ENCODE measurements at regions not wholly inside any gene's neighbourhood (a gene's known extent, or its start where the extent isn't known, plus 50 kb on each side); places are given as distances from the start of the nearest gene placed in this dataset.

- TF ChIP-seq, protein P1, sequence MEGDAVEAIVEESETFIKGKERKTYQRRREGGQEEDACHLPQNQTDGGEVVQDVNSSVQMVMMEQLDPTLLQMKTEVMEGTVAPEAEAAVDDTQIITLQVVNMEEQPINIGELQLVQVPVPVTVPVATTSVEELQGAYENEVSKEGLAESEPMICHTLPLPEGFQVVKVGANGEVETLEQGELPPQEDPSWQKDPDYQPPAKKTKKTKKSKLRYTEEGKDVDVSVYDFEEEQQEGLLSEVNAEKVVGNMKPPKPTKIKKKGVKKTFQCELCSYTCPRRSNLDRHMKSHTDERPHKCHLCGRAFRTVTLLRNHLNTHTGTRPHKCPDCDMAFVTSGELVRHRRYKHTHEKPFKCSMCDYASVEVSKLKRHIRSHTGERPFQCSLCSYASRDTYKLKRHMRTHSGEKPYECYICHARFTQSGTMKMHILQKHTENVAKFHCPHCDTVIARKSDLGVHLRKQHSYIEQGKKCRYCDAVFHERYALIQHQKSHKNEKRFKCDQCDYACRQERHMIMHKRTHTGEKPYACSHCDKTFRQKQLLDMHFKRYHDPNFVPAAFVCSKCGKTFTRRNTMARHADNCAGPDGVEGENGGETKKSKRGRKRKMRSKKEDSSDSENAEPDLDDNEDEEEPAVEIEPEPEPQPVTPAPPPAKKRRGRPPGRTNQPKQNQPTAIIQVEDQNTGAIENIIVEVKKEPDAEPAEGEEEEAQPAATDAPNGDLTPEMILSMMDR (IDR thresholded peaks at IDR 0.05; ENCODE audit: low read depth, low read length) = no peak
- TF ChIP-seq EZH2phosphoT487 (IDR thresholded peaks at IDR 0.05; ENCODE audit: low read depth) = no peak
Measured at GRCh38 chr1:217360510-217360909, 270.4 kb downstream of the GPATCH2 start.

Measured in OCI-LY3 (cell line).